DOHH2 (cell line): ENCODE measurements at regions not wholly inside any gene's neighbourhood (a gene's known extent, or its start where the extent isn't known, plus 50 kb on each side); places are given as distances from the start of the nearest gene placed in this dataset.

Experiments used
- H3F3A ChIP-seq: fragments of 200-600 bp; sonication (generic), shearing (Covaris generic); 2 replicates; pipeline ENCODE4 v1.6.0; 2016; ENCODE audit warnings: antibody characterized with exemption, mild to moderate bottlenecking; ENCODE audit not compliant: control insufficient read depth, insufficient read depth
- H3K27ac ChIP-seq: fragments of 200-600 bp; sonication (generic); 2 replicates; pipeline ENCODE4 v1.5.1; 2014; ENCODE audit warnings: low read depth, mild to moderate bottlenecking, low read length, moderate library complexity
- H3K27me3 ChIP-seq: fragments of 200-600 bp; sonication (generic); 2 replicates; pipeline ENCODE4 v1.6.1; 2014; ENCODE audit warnings: mild to moderate bottlenecking, low read length, mixed read lengths; ENCODE audit not compliant: control insufficient read depth
- H3K36me3 ChIP-seq: fragments of 200-600 bp; sonication (generic); 2 replicates; pipeline ENCODE4 v1.6.1; 2014; ENCODE audit warnings: mild to moderate bottlenecking, low read length, moderate library complexity, mixed read lengths; ENCODE audit not compliant: control insufficient read depth
- H3K4me1 ChIP-seq: fragments of 200-600 bp; sonication (generic); 2 replicates; pipeline ENCODE4 v1.6.1; 2014; ENCODE audit warnings: mild to moderate bottlenecking, low read length, mixed read lengths; ENCODE audit not compliant: control insufficient read depth
- H3K4me2 ChIP-seq: fragments of 200-600 bp; sonication (generic); 2 replicates; pipeline ENCODE4 v1.6.0; 2014; ENCODE audit warnings: mild to moderate bottlenecking, low read length, moderate library complexity
- H3K4me3 ChIP-seq: fragments of 200-600 bp; sonication (generic); 2 replicates; pipeline ENCODE4 v1.5.1; 2014; ENCODE audit warnings: mild to moderate bottlenecking, low read length, mixed read lengths
- H3K79me2 ChIP-seq: fragments of 200-600 bp; sonication (generic); 2 replicates; pipeline ENCODE4 v1.6.1; 2014; ENCODE audit warnings: mild to moderate bottlenecking, low read length, mixed read lengths; ENCODE audit not compliant: control insufficient read depth
- H3K9me2 ChIP-seq: fragments of 200-600 bp; sonication (generic); replicated peaks from 2 replicates; pipeline ENCODE4 v1.6.1; 2014; ENCODE audit warnings: mild to moderate bottlenecking, low read length, mixed read lengths; ENCODE audit not compliant: control insufficient read depth
- H3K9me3 ChIP-seq: fragments of 200-600 bp; sonication (generic); 2 replicates; pipeline ENCODE4 v1.6.1; 2014; ENCODE audit warnings: antibody characterized with exemption, low read length, mixed read lengths; ENCODE audit not compliant: control insufficient read depth, insufficient read depth
- H4K20me1 ChIP-seq: fragments of 200-600 bp; sonication (generic); 2 replicates; pipeline ENCODE4 v1.6.0; 2014; ENCODE audit warnings: low read depth, mild to moderate bottlenecking, antibody characterized with exemption, low read length, moderate library complexity; ENCODE audit not compliant: control insufficient read depth, insufficient read depth
- CTCF ChIP-seq: fragments of 200-600 bp; sonication (generic); IDR thresholded peaks from one replicate; pipeline ENCODE4 v1.5.1; 2014; ENCODE audit warnings: antibody characterized with exemption, mild to moderate bottlenecking, low read depth, low read length; ENCODE audit not compliant: poor library complexity, severe bottlenecking
- EZH2phosphoT487 ChIP-seq: fragments of 200-600 bp; sonication (generic); IDR thresholded peaks from 2 replicates; pipeline ENCODE4 v1.6.1; 2017; ENCODE audit warnings: borderline replicate concordance, mild to moderate bottlenecking, antibody characterized with exemption, low read length, moderate library complexity, mixed read lengths

GRCh38 chr4:128550060-128550459 is 259.4 kb upstream of the JADE1 start:
- Histone ChIP-seq H3K4me2 (no peak overlapping the region), H3F3A (no peaks in the 10 kb centered on the region), H3K27ac (no peak overlapping the region), H3K27me3 (peaks cover 37% of the 10 kb centered on the region), H3K36me3 (no peaks in the 10 kb centered on the region), H3K9me2 (no peaks in the 10 kb centered on the region), H3K4me3 (no peak overlapping the region), H3K9me3 (no peaks in the 10 kb centered on the region), H3K79me2 (no peaks in the 10 kb centered on the region), H4K20me1 (no peaks in the 10 kb centered on the region), H3K4me1 (no peaks in the 10 kb centered on the region)
- TF ChIP-seq EZH2phosphoT487: no peak
- no peak for TF ChIP-seq CTCF

- no peaks in the 10 kb centered on the region for H3K79me2 ChIP-seq
- H4K20me1 ChIP-seq: no peaks in the 10 kb centered on the region
- no peaks in the 10 kb centered on the region for H3K9me3 ChIP-seq
- no peak for TF ChIP-seq CTCF
- TF ChIP-seq EZH2phosphoT487: no peak
- H3K4me2 ChIP-seq: no peak overlapping the region
- peaks cover 37% of the 10 kb centered on the region for H3K27me3 ChIP-seq
- no peaks in the 10 kb centered on the region for H3K4me1 ChIP-seq
- no peak overlapping the region for H3K27ac ChIP-seq
- H3K4me3 ChIP-seq: no peak overlapping the region
- H3K9me2 ChIP-seq: no peaks in the 10 kb centered on the region
- H3F3A ChIP-seq: no peaks in the 10 kb centered on the region
- H3K36me3 ChIP-seq: no peaks in the 10 kb centered on the region
Observed at GRCh38 chr4:128549636-128550035, 259.9 kb upstream of the JADE1 start.

- no peaks in the 10 kb centered on the region for H4K20me1 ChIP-seq
- no peaks in the 10 kb centered on the region for H3K36me3 ChIP-seq
- H3K4me2 ChIP-seq: no peak overlapping the region
- TF ChIP-seq EZH2phosphoT487 (no peak), CTCF (no peak)
- peaks cover 28% of the 10 kb centered on the region for H3K27me3 ChIP-seq
- no peak overlapping the region for H3K4me3 ChIP-seq
- H3K79me2 ChIP-seq: no peaks in the 10 kb centered on the region
- H3F3A ChIP-seq: no peaks in the 10 kb centered on the region
- H3K9me3 ChIP-seq: no peaks in the 10 kb centered on the region
- no peaks in the 10 kb centered on the region for H3K4me1 ChIP-seq
- H3K9me2 ChIP-seq: no peaks in the 10 kb centered on the region
- no peak overlapping the region for H3K27ac ChIP-seq
Observed at GRCh38 chr4:128548381-128548780, 260.8 kb upstream of the PGRMC2 start.

- H3K36me3 ChIP-seq: no peaks in the 10 kb centered on the region
- H3K27me3 ChIP-seq: no peaks in the 10 kb centered on the region
Observed at GRCh38 chr4:128544272-128544671, 256.7 kb upstream of the PGRMC2 start.

More at GRCh38 chr4:128544272-128544671, 256.7 kb upstream of the PGRMC2 start:
- Histone ChIP-seq H3K4me1 (no peaks in the 10 kb centered on the region), H3K79me2 (no peaks in the 10 kb centered on the region), H3K9me3 (no peaks in the 10 kb centered on the region), H3F3A (no peaks in the 10 kb centered on the region), H3K4me2 (no peak overlapping the region), H4K20me1 (no peaks in the 10 kb centered on the region), H3K9me2 (no peaks in the 10 kb centered on the region), H3K27ac (no peak overlapping the region), H3K4me3 (no peak overlapping the region)
- TF ChIP-seq EZH2phosphoT487 (no peak), CTCF (no peak)
